Prostate gland (tissue), 2 donors: ENCODE measurements at regions not wholly inside any gene's neighbourhood (a gene's known extent, or its start where the extent isn't known, plus 50 kb on each side); places are given as distances from the start of the nearest gene placed in this dataset.

Source experiments
- DNase-seq: peaks from one replicate; pipeline ENCODE4 v3.0.0-alpha.2; 2019; ENCODE audit warnings: low spot score
- H3K27ac ChIP-seq, 2 donors: fragments of 200-600 bp; sonication (generic); 2 replicates each; pipeline ENCODE4 v1.5.1; 2017 to 2019
- H3K27me3 ChIP-seq: fragments of 200-600 bp; sonication (generic); replicated peaks from 2 replicates; pipeline ENCODE4 v1.5.1; 2019; ENCODE audit not compliant: insufficient read depth
- H3K36me3 ChIP-seq, 2 donors: fragments of 200-600 bp; sonication (generic); 1 replicate in 1 of 2; 2 replicates in 1 of 2; pipeline versions ENCODE4 v1.5.1 to v1.8.1; 2017 to 2019
- H3K4me1 ChIP-seq: fragments of 200-600 bp; sonication (generic); replicated peaks from 2 replicates; pipeline ENCODE4 v1.5.1; 2019
- H3K4me3 ChIP-seq, 2 donors: fragments of 200-600 bp; sonication (generic); 2 replicates each; pipeline ENCODE4 v1.5.1; 2017 to 2019
- H3K9me3 ChIP-seq: fragments of 200-600 bp; sonication (generic); 2 replicates; pipeline ENCODE4 v1.5.1; 2017
- POLR2A ChIP-seq: fragments of 450-650 bp; IDR thresholded peaks from one replicate; pipeline ENCODE4 v1.6.1; 2016; ENCODE audit warnings: antibody characterized with exemption, mild to moderate bottlenecking
- POLR2AphosphoS5 ChIP-seq: sonication (generic); formaldehyde crosslinking; IDR thresholded peaks from one replicate; pipeline ENCODE4 v1.6.1; 2017; ENCODE audit warnings: antibody characterized with exemption
- WGBS: methylation state at CpG from one replicate; pipeline ENCODE4 v1.1.5; 2018; 5-methylcytosine and 5-hydroxymethylcytosine counted together
- intact Hi-C: fragments of 100-400 bp; cut with DNase I; formaldehyde crosslinking; loops from one replicate; pipeline ENCODE4 v1.14.2; 2022
- TF ChIP-seq, protein P1 (sequence below), 4 experiments: fragments of 200-600 bp in 2 of 4; fragments of 450-650 bp in 2 of 4; sonication (generic) in 2 of 4; IDR thresholded peaks; 1 replicate in 3 of 4; 2 replicates in 1 of 4; pipeline ENCODE4 v1.5.1; 2016 to 2019; ENCODE audit warnings: antibody characterized with exemption in 4 of 4, mild to moderate bottlenecking in 2 of 4, moderate library complexity in 2 of 4

DNA sequence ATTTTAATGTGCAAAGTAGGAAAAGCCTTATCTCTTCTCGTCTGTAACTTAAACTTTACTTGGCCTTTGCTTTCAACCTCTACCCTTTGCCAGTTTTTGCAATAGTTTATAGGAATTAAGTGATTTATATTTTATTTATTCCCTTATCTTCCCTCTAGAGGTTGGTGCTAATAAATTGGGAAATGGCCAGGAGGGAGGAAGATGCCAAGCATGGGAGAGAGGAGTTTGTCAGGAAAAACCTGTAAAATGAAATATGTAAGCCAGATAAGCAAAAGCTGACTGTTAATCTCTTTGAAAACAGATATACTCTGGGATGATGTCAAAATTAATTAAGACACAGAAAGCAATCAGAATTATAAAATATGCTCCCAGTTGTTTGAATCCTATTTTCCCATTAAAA is 484.5 kb downstream of the NR2F1-AS1 start:
- no peaks in the 10 kb centered on the region for H3K9me3 ChIP-seq
- H3K36me3 ChIP-seq = no peaks in the 10 kb centered on the region
- no peak overlapping the region for H3K27ac ChIP-seq
- WGBS = 29% methylated on average over 1 of the region's 1 CpG
- H3K4me3 ChIP-seq = no peak overlapping the region
- H3K27me3 ChIP-seq = no peaks in the 10 kb centered on the region
- no peak for DNase-seq
- intact Hi-C loops = no loop called here
- TF ChIP-seq POLR2AphosphoS5 (no peak), POLR2A (no peak)
- TF ChIP-seq, protein P1, sequence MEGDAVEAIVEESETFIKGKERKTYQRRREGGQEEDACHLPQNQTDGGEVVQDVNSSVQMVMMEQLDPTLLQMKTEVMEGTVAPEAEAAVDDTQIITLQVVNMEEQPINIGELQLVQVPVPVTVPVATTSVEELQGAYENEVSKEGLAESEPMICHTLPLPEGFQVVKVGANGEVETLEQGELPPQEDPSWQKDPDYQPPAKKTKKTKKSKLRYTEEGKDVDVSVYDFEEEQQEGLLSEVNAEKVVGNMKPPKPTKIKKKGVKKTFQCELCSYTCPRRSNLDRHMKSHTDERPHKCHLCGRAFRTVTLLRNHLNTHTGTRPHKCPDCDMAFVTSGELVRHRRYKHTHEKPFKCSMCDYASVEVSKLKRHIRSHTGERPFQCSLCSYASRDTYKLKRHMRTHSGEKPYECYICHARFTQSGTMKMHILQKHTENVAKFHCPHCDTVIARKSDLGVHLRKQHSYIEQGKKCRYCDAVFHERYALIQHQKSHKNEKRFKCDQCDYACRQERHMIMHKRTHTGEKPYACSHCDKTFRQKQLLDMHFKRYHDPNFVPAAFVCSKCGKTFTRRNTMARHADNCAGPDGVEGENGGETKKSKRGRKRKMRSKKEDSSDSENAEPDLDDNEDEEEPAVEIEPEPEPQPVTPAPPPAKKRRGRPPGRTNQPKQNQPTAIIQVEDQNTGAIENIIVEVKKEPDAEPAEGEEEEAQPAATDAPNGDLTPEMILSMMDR (IDR thresholded peaks at IDR 0.05) = no peak
- no peaks in the 10 kb centered on the region for H3K4me1 ChIP-seq

DNA sequence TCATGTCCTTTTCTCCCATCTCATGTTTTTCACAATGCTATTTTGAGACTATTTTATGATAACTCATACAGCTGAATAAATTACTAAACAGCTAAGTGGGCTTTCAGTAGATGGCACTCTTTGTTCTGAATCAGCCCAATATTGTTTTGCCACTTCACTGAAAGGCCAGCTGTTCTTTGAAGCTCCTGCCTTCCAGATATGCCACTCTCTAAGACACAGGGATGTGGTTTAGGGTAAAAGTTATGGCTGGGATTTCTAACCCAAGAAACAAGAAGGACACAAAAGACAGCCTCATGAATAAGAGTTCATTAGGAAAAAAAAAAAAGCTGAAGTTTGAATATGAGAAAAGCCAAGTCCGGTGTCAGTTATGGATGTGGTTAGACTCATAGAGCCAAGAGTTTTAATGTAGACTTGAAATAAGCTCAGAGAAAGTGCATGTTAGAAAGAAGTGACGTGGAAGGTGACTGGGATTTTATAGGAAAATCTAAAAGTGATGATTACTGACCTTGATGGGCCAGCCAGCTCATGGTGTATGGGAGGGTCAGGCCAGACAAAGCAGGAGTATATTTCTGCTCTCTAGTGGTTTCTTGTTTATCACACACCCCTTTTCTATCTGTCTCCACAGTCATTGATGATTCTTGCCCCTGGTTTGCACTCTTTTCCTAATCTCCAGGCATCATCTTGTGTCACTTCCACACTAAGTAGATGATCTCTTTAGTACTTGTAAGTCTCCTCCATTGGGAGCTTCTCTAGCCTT is 488.5 kb downstream of the NR2F1-AS1 start:
- no peaks in the 10 kb centered on the region for H3K4me1 ChIP-seq
- intact Hi-C loops = no loop called here
- H3K9me3 ChIP-seq = no peaks in the 10 kb centered on the region
- TF ChIP-seq, protein P1 (IDR thresholded peaks at IDR 0.05) = peak in 1 of 4 experiments; percentile 15
- no peak for TF ChIP-seq POLR2A
- TF ChIP-seq POLR2AphosphoS5 = no peak
- H3K27me3 ChIP-seq = no peaks in the 10 kb centered on the region
- no peaks in the 10 kb centered on the region for H3K36me3 ChIP-seq
- no peak for DNase-seq
- H3K4me3 ChIP-seq = no peak overlapping the region
- no peak overlapping the region for H3K27ac ChIP-seq
- WGBS = 82% methylated on average over 2 of the region's 2 CpGs

DNA sequence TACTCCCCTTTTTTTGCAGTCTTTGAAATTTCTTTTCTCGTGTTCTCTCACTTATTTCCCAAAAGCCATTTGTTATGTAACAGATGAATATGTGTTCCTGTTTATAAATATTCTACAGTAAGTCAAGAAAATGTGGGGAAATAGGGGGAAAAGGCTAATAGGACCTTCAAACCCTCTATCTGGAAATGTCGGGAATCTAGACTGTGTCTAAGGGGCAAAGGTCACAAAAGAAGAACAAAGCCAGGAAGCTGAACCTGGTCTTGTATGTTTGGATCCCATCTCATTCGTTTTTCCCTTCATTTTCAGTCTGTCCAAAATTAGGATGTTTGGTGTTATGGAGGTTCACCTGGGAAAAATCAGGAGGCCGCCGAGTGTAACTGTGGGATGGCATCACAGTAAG is 490.3 kb downstream of the NR2F1-AS1 start:
- WGBS = 82% methylated on average over 5 of the region's 5 CpGs
- intact Hi-C loops = no loop called here

DNA sequence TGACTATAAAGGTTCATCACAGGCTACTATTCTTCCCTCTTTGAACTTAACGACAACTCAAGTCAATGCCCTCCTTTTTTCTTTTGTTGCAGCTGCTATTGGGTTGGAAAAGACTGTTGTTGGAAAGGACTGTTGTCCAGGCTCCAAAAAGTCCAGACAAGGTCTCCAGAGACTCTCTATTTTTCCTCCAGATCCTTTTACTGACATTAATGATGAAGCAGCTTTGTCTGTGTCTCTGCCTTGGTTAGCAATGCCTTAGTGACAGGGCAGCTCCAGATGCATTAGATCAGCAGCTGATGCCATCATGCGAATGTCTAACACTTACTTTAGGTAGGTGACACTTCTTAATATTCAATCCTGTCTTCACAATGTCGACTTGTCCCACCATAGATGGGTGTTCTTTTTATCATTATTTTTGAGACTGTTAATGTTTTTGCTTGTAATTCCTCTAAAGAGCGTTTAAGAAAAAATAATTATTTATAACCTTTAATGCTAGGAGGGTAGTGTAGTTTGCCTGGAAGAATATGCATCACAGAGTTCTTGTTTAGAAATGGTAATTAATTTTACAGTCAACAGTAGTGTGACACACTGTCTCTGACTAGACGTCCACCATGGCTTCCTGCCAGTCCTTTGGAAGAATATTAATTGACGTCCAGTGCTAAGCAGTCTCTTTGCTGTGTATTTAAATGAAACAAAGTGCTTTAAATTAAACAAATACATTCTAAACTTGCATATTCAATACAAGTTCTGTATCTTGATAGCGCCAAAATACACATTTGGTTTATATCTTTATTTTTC is 492.2 kb downstream of the NR2F1-AS1 start:
- H3K36me3 ChIP-seq = no peaks in the 10 kb centered on the region
- WGBS = 51% methylated on average over 7 of the region's 7 CpGs
- no peak overlapping the region for H3K4me3 ChIP-seq
- no peak overlapping the region for H3K27ac ChIP-seq
- H3K27me3 ChIP-seq = no peaks in the 10 kb centered on the region
- DNase-seq = no peak
- no peaks in the 10 kb centered on the region for H3K4me1 ChIP-seq
- no peaks in the 10 kb centered on the region for H3K9me3 ChIP-seq
- TF ChIP-seq POLR2AphosphoS5 (no peak), POLR2A (no peak)
- TF ChIP-seq, protein P1 (IDR thresholded peaks at IDR 0.05) = no peak
- intact Hi-C loops = no loop called here

More for the DNA sequence above, 490.3 kb downstream of the NR2F1-AS1 start:
- H3K27ac ChIP-seq = no peak overlapping the region
- no peaks in the 10 kb centered on the region for H3K9me3 ChIP-seq
- no peaks in the 10 kb centered on the region for H3K4me1 ChIP-seq
- H3K4me3 ChIP-seq = no peak overlapping the region
- no peak for DNase-seq
- TF ChIP-seq POLR2A = no peak
- no peak for TF ChIP-seq POLR2AphosphoS5
- TF ChIP-seq, protein P1 (IDR thresholded peaks at IDR 0.05) = no peak
- no peaks in the 10 kb centered on the region for H3K27me3 ChIP-seq
- H3K36me3 ChIP-seq = no peaks in the 10 kb centered on the region
